B cell (primary cell): ENCODE measurements at regions not wholly inside any gene's neighbourhood (a gene's known extent, or its start where the extent isn't known, plus 50 kb on each side); places are given as distances from the start of the nearest gene placed in this dataset.

Source experiments
- EZH2 ChIP-seq: IDR thresholded peaks from 2 replicates; pipeline ENCODE4 v1.6.1; 2012; ENCODE audit warnings: borderline replicate concordance, low read depth, mild to moderate bottlenecking, moderate library complexity, low read length; ENCODE audit not compliant: insufficient read depth, poor library complexity, severe bottlenecking
- TF ChIP-seq, protein P1 (sequence below): fragments of 200-600 bp; IDR thresholded peaks from one replicate; pipeline ENCODE4 v1.8.0; 2022; ENCODE audit warnings: antibody characterized with exemption, mild to moderate bottlenecking

DNA sequence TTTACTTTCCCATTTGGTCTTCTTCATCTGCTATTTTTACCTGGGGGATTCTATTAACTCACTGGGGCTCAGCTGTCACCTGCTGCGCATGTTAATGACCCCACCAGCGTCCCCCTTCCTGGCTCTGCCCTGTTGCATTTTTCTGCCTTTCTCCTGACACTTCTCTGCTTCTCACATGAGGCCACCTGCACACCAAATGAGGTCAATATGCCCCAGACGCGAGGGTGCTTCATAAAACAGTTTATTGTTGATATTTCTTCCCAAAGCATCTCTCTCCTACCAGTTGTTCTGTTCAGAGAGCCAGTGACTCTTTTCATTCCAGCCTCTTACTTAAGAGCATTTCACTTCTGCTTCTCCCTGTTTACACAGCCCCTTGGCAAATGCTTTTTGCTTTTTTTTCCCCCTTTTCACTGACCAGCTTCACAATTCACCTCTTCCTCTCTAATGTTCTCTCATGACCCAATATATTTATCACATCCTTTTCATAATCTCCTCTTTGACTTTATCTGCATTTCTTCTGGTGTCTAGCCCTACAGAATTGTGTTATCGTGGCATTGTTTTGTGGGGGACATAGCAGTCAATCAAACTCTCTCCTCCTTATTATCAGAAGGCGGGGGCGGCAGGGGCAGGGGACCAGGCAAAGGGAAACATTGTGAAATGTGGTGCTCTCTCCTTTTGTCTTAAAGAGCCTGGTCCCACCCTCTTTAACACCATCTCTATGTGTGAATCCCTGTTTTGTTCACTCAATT lies 545.8 kb upstream of the CITED2 start:
- TF ChIP-seq, protein P1, sequence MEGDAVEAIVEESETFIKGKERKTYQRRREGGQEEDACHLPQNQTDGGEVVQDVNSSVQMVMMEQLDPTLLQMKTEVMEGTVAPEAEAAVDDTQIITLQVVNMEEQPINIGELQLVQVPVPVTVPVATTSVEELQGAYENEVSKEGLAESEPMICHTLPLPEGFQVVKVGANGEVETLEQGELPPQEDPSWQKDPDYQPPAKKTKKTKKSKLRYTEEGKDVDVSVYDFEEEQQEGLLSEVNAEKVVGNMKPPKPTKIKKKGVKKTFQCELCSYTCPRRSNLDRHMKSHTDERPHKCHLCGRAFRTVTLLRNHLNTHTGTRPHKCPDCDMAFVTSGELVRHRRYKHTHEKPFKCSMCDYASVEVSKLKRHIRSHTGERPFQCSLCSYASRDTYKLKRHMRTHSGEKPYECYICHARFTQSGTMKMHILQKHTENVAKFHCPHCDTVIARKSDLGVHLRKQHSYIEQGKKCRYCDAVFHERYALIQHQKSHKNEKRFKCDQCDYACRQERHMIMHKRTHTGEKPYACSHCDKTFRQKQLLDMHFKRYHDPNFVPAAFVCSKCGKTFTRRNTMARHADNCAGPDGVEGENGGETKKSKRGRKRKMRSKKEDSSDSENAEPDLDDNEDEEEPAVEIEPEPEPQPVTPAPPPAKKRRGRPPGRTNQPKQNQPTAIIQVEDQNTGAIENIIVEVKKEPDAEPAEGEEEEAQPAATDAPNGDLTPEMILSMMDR, result no peak
- TF ChIP-seq EZH2, result no peak
